Upper lobe of left lung (tissue), 6 donors: ENCODE measurements at regions not wholly inside any gene's neighbourhood (a gene's known extent, or its start where the extent isn't known, plus 50 kb on each side); places are given as distances from the start of the nearest gene placed in this dataset.

ENCODE experiments used
- ATAC-seq, 2 donors: fragments of 200-7000 bp; cut with Tn5 transposase; one replicate each; pipeline ENCODE4 v1.9.1; 2022; ENCODE audit warnings: mild to moderate bottlenecking in 2 of 2, moderate library complexity in 2 of 2; ENCODE audit not compliant: low FRiP score in 2 of 2
- DNase-seq, 2 donors: peaks; one replicate each; pipeline ENCODE4 v3.0.0-alpha.2; 2019 to 2020
- H3K27ac ChIP-seq, 4 donors: fragments of 200-600 bp; sonication (generic); one replicate each; pipeline ENCODE4 v1.5.1; 2016 to 2019
- H3K27me3 ChIP-seq, 4 donors: fragments of 200-600 bp; sonication (generic); one replicate each; pipeline ENCODE4 v1.5.1; 2017 to 2019
- H3K36me3 ChIP-seq, 4 donors: fragments of 200-600 bp; sonication (generic); one replicate each; pipeline ENCODE4 v1.5.1; 2016 to 2019
- H3K4me1 ChIP-seq, 4 donors: fragments of 200-600 bp; sonication (generic); one replicate each; pipeline ENCODE4 v1.5.1; 2018 to 2019
- H3K4me3 ChIP-seq, 4 donors: fragments of 200-600 bp; sonication (generic); one replicate each; pipeline ENCODE4 v1.5.1; 2017 to 2019; ENCODE audit warnings: mild to moderate bottlenecking in 2 of 4, moderate library complexity in 1 of 4
- H3K9me3 ChIP-seq, 4 donors: fragments of 200-600 bp; sonication (generic); one replicate each; pipeline ENCODE4 v1.5.1; 2018 to 2019
- EP300 ChIP-seq, 4 donors: sonication (generic); formaldehyde crosslinking; IDR thresholded peaks; one replicate each; pipeline ENCODE4 v1.5.1; 2017; ENCODE audit warnings: antibody characterized with exemption in 4 of 4, control low read depth in 2 of 4
- POLR2A ChIP-seq, 4 donors: fragments of 450-650 bp; IDR thresholded peaks; one replicate each; pipeline ENCODE4 v1.5.1; 2016 to 2017; ENCODE audit warnings: antibody characterized with exemption in 4 of 4, mild to moderate bottlenecking in 2 of 4
- POLR2AphosphoS5 ChIP-seq, 2 donors: sonication (generic); formaldehyde crosslinking; IDR thresholded peaks; one replicate each; pipeline ENCODE4 v1.5.1; 2017; ENCODE audit warnings: antibody characterized with exemption in 2 of 2
- WGBS, 2 donors: methylation state at CpG; one replicate each; pipeline ENCODE4 v1.1.5; 2017 to 2018; 5-methylcytosine and 5-hydroxymethylcytosine counted together
- TF ChIP-seq, protein P1 (sequence below), 6 experiments: fragments of 450-650 bp in 4 of 6; fragments of 200-600 bp in 2 of 6; sonication (generic) in 2 of 6; IDR thresholded peaks; one replicate each; pipeline ENCODE4 v1.5.1; 2016 to 2019; ENCODE audit warnings: antibody characterized with exemption in 6 of 6
- donor health status: DM: no; HTN: no; CAD: no; lungs with moderate emphysema.
- donor health status: DM: no; HTN: yes; CAD: no; lungs with severe emphysema.

DNA sequence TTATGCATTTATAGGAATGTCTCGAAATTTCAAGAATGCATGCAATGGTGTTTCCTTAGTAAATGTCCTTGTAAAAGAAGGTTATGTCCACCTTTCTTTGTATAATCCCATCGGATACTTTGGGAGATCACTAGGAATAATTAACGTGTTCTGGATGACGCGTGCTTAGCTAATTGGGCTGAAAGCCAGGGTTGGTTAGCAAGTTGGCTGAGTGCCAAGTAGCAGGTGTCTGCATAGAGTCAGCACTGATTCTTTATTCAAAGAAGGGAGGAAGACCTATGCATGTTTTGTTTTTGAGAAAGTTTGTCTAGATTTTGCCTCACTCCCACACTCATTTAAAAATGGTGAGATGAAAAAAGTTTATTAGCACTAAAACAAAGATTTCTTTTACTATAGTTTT is 144.6 kb downstream of the SOX3 start:
- Histone ChIP-seq H3K36me3 (no peaks in the 10 kb centered on the region), H3K4me3 (no peak overlapping the region), H3K9me3 (no peaks in the 10 kb centered on the region), H3K27ac (no peak overlapping the region), H3K27me3 (no peaks in the 10 kb centered on the region), H3K4me1 (no peaks in the 10 kb centered on the region)
- DNase-seq (no peak), ATAC-seq (no peak)
- no peak for TF ChIP-seq POLR2A (IDR thresholded peaks at IDR 0.05)
- TF ChIP-seq POLR2AphosphoS5 (IDR thresholded peaks at IDR 0.05) = no peak
- TF ChIP-seq, protein P1, sequence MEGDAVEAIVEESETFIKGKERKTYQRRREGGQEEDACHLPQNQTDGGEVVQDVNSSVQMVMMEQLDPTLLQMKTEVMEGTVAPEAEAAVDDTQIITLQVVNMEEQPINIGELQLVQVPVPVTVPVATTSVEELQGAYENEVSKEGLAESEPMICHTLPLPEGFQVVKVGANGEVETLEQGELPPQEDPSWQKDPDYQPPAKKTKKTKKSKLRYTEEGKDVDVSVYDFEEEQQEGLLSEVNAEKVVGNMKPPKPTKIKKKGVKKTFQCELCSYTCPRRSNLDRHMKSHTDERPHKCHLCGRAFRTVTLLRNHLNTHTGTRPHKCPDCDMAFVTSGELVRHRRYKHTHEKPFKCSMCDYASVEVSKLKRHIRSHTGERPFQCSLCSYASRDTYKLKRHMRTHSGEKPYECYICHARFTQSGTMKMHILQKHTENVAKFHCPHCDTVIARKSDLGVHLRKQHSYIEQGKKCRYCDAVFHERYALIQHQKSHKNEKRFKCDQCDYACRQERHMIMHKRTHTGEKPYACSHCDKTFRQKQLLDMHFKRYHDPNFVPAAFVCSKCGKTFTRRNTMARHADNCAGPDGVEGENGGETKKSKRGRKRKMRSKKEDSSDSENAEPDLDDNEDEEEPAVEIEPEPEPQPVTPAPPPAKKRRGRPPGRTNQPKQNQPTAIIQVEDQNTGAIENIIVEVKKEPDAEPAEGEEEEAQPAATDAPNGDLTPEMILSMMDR (IDR thresholded peaks at IDR 0.05) = no peak
- no peak for TF ChIP-seq EP300 (IDR thresholded peaks at IDR 0.05)
- 44 to 53% methylated on average over 5 of the region's 5 CpGs for WGBS, 2 donors

DNA sequence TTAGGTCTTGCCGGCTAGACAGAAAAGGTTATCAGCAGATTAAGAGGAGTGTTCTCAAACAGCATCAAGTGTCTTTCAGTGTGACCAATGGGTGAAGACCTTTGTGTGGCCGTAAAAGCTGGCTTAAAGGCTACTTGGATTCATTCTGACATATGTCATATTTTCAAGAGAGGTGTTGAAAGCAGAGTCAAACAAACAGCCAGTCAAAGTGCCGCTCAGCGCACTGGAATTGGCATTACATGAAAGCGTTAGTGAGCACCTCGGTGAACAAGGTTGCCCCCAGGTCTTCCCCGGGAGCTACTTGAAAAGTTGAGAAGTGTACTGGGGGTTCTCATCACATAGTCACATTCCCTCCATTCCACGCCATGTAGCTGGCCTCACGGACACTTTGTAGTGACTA is 148.9 kb downstream of the SOX3 start:
- no peaks in the 10 kb centered on the region for H3K36me3 ChIP-seq
- H3K27me3 ChIP-seq = no peaks in the 10 kb centered on the region
- peak in 1 of 2 donors; percentile 27 for ATAC-seq
- H3K27ac ChIP-seq = no peak overlapping the region
- TF ChIP-seq POLR2A (IDR thresholded peaks at IDR 0.05) = no peak
- TF ChIP-seq EP300 (IDR thresholded peaks at IDR 0.05) = no peak
- TF ChIP-seq POLR2AphosphoS5 (IDR thresholded peaks at IDR 0.05) = no peak
- TF ChIP-seq, protein P1 (IDR thresholded peaks at IDR 0.05) = no peak
- H3K4me3 ChIP-seq = no peak overlapping the region
- DNase-seq = no peak
- no peaks in the 10 kb centered on the region for H3K9me3 ChIP-seq
- H3K4me1 ChIP-seq = no peaks in the 10 kb centered on the region
- 53 to 82% methylated on average over 6 to 9 of the region's 9 CpGs for WGBS, 2 donors

DNA sequence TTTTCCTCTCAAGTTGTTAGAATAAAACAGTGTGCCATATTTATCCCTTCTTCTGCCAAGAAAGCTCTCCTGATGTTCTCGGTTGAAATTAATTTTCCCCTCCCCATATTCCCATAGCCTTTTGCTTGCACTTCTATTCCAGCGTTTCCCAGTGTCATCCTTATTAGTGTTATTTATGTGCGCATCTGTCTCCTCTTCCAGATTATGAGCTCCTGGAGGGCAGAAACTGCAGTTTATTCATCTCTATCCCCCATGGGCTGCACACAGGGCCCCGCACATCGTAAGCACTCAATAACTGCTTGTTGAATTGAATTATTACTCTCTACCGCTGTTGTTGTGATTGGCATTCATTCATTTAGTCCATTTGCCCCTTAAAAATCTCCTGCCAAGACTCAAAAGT is 149.4 kb downstream of the SOX3 start:
- no peak for ATAC-seq
- Histone ChIP-seq H3K4me3 (no peak overlapping the region), H3K9me3 (no peaks in the 10 kb centered on the region), H3K36me3 (no peaks in the 10 kb centered on the region), H3K27me3 (no peaks in the 10 kb centered on the region), H3K4me1 (no peaks in the 10 kb centered on the region), H3K27ac (no peak overlapping the region)
- TF ChIP-seq, protein P1 (IDR thresholded peaks at IDR 0.05) = no peak
- TF ChIP-seq POLR2A (IDR thresholded peaks at IDR 0.05) = no peak
- WGBS, 2 donors = 52 to 54% methylated on average over 6 of the region's 6 CpGs
- no peak for DNase-seq

DNA sequence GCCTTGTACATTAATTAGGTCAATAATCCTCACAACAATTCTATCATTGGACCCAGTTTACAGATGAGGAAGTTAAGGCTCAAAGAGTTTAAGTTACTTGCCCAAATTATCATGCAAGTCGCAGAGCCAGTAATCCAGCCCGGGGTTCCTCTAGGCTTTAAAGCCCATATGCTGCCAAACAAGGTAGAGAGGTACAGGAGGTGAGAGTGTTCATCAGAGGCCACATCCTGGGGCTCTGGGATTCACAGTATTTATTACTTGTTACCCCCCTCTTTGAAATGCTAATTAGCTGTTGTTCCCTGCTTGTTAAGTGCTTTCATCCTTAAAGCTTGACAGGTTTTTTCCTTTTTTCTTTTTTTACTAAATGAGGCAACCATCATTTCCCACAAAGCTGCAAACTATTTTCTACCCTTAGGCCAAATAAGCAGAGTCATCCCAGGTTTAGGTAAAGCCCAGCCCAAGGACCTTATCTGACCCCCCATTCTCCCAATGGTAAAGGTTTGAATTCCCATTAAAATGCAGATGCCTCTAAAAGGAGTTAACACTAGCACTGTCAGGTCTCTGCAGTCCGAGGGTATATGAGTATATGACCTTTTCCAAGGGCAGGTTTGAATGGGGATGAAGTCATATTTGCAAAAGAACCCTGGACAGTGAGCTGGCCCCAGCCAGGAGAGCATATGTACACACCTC is 150.3 kb downstream of the SOX3 start:
- H3K9me3 ChIP-seq = no peaks in the 10 kb centered on the region
- no peak for ATAC-seq
- TF ChIP-seq, protein P1 (IDR thresholded peaks at IDR 0.05) = no peak
- TF ChIP-seq EP300 (IDR thresholded peaks at IDR 0.05) (no peak), POLR2A (IDR thresholded peaks at IDR 0.05) (no peak), POLR2AphosphoS5 (IDR thresholded peaks at IDR 0.05) (no peak)
- H3K27ac ChIP-seq = no peak overlapping the region
- no peak for DNase-seq
- no peaks in the 10 kb centered on the region for H3K27me3 ChIP-seq
- no peak overlapping the region for H3K4me3 ChIP-seq
- 29 to 38% methylated on average over 1 to 3 of the region's 3 CpGs for WGBS, 2 donors
- H3K4me1 ChIP-seq = no peaks in the 10 kb centered on the region
- no peaks in the 10 kb centered on the region for H3K36me3 ChIP-seq

DNA sequence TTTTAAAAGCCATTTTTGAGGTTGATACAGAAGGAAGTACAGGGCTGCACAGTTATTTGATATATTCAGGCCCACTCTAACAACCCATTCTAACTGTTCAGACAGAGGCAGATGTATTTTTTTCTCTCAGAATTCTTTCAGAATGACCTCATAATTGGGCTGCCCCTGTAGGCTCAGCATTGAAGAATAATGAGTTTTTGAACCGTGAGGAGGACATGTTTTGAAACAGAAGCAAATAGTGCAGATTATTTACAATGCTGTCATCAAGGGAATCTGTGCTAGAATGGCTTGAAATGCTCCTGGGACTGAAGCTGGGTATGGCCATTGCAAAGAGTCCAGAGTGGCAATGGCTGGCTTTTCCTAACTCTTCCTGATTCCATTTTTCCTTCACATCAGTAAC is 158.1 kb downstream of the SOX3 start:
- WGBS, 2 donors = 17 to 34% methylated on average over 1 of the region's 1 CpG
- H3K27me3 ChIP-seq = no peaks in the 10 kb centered on the region
- no peak overlapping the region for H3K27ac ChIP-seq
- ATAC-seq = no peak
- no peaks in the 10 kb centered on the region for H3K4me1 ChIP-seq
- TF ChIP-seq EP300 (IDR thresholded peaks at IDR 0.05) (no peak), POLR2A (IDR thresholded peaks at IDR 0.05) (no peak), POLR2AphosphoS5 (IDR thresholded peaks at IDR 0.05) (no peak)
- TF ChIP-seq, protein P1 (IDR thresholded peaks at IDR 0.05) = no peak
- H3K4me3 ChIP-seq = no peak overlapping the region
- no peaks in the 10 kb centered on the region for H3K36me3 ChIP-seq
- no peaks in the 10 kb centered on the region for H3K9me3 ChIP-seq
- DNase-seq = no peak
